Amniotic epithelial cell (primary cell): ENCODE measurements at regions not wholly inside any gene's neighbourhood (a gene's known extent, or its start where the extent isn't known, plus 50 kb on each side); places are given as distances from the start of the nearest gene placed in this dataset.
"Not testable (repeated sequence)": the region's sequence is repeated elsewhere in the genome, so short reads cannot be mapped to it uniquely, and the experiment has no call there.

Experiments
- DNase-seq: peaks from one replicate; pipeline ENCODE4 v3.0.0-alpha.2; 2010; ENCODE audit warnings: low read depth

GRCh38 chr12:131313635-131314034 is 359.9 kb downstream of the ADGRD1 start:
- no peak for DNase-seq

- no peak for DNase-seq
Observed at GRCh38 chr12:131314524-131315090, 360.9 kb downstream of the ADGRD1 start.

- DNase-seq: no peak
Observed at GRCh38 chr12:131315601-131316000, 361.9 kb downstream of the ADGRD1 start.

GRCh38 chr12:131316388-131316787 is 362.7 kb downstream of the ADGRD1 start:
- no peak for DNase-seq

- no peak for DNase-seq
Observed at GRCh38 chr12:131318045-131318685, 364.5 kb downstream of the ADGRD1 start.

GRCh38 chr12:131321988-131322387 is 368.3 kb downstream of the ADGRD1 start:
- no peak for DNase-seq

GRCh38 chr12:131322460-131322859 is 368.8 kb downstream of the ADGRD1 start:
- not testable (repeated sequence) for DNase-seq

- DNase-seq: no peak
Observed at GRCh38 chr12:131323879-131324278, 370.2 kb downstream of the ADGRD1 start.

GRCh38 chr12:131327521-131328488 is 374.1 kb downstream of the ADGRD1 start:
- no peak for DNase-seq

GRCh38 chr12:131328861-131329845 is 375.4 kb downstream of the ADGRD1 start:
- not testable (repeated sequence) for DNase-seq

GRCh38 chr12:131330106-131330815 is 376.6 kb downstream of the ADGRD1 start:
- DNase-seq: no peak

- no peak for DNase-seq
Observed at GRCh38 chr12:131331148-131331750, 377.5 kb downstream of the ADGRD1 start.

GRCh38 chr12:131332224-131332623 is 378.5 kb downstream of the ADGRD1 start:
- DNase-seq: no peak

GRCh38 chr12:131333136-131333535 is 377.8 kb upstream of the SFSWAP start:
- no peak for DNase-seq

GRCh38 chr12:131333621-131334440 is 377.1 kb upstream of the SFSWAP start:
- no peak for DNase-seq

GRCh38 chr12:131334835-131335234 is 376.1 kb upstream of the SFSWAP start:
- no peak for DNase-seq

GRCh38 chr12:131335456-131335855 is 375.4 kb upstream of the SFSWAP start:
- no peak for DNase-seq

- DNase-seq: not testable (repeated sequence)
Observed at GRCh38 chr12:131337861-131338260, 373.0 kb upstream of the SFSWAP start.

- DNase-seq: no peak
Observed at GRCh38 chr12:131340616-131341210, 370.2 kb upstream of the SFSWAP start.
